ENCODE measurements at regions not wholly inside any gene's neighbourhood (a gene's known extent, or its start where the extent isn't known, plus 50 kb on each side); places are given as distances from the start of the nearest gene placed in this dataset.

DNA sequence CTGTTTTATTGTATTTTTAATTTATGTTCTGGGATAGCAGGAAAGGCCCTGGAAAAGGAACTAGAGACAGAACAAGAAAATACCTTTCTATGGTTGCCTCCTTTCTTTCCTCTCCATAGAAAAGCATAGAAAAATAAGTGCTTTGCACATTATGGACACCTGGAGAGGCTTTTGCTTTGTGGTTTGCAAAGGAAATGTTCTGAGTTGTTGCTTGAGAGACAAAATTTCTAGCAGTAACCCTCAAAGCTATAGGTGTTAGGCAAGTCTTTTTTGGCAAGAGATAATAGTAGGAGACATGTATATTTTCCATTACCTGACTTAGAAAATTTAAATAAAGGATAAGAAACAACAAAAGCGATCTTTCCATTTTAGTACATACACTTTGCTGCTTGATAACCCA is 378.6 kb upstream of the PRKCQ start:
- TF ChIP-seq NR3C1 (CRISPR knock-in tag; conservative IDR thresholded peaks at IDR 0.05; ENCODE audit: low read depth) (no peak), E2F1 (CRISPR knock-in tag; IDR thresholded peaks at IDR 0.05) (no peak), ZNF671 (CRISPR knock-in tag; IDR thresholded peaks at IDR 0.05) (no peak), JUN (CRISPR knock-in tag; IDR thresholded peaks at IDR 0.05) (no peak), ZNF138 (CRISPR knock-in tag; conservative IDR thresholded peaks at IDR 0.05) (no peak), CBFB (CRISPR knock-in tag; IDR thresholded peaks at IDR 0.05; ENCODE audit: low read depth) (no peak), STAT6 (CRISPR knock-in tag; conservative IDR thresholded peaks at IDR 0.05; ENCODE audit: low read depth) (no peak), ETV6 (CRISPR knock-in tag; IDR thresholded peaks at IDR 0.05) (no peak)
- TF ChIP-seq, protein P1, sequence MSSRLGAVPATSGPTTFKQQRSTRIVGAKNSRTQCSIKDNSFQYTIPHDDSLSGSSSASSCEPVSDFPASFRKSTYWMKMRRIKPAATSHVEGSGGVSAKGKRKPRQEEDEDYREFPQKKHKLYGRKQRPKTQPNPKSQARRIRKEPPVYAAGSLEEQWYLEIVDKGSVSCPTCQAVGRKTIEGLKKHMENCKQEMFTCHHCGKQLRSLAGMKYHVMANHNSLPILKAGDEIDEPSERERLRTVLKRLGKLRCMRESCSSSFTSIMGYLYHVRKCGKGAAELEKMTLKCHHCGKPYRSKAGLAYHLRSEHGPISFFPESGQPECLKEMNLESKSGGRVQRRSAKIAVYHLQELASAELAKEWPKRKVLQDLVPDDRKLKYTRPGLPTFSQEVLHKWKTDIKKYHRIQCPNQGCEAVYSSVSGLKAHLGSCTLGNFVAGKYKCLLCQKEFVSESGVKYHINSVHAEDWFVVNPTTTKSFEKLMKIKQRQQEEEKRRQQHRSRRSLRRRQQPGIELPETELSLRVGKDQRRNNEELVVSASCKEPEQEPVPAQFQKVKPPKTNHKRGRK (CRISPR knock-in tag; IDR thresholded peaks at IDR 0.05; ENCODE audit: borderline replicate concordance): no peak
- TF ChIP-seq, protein P2, sequence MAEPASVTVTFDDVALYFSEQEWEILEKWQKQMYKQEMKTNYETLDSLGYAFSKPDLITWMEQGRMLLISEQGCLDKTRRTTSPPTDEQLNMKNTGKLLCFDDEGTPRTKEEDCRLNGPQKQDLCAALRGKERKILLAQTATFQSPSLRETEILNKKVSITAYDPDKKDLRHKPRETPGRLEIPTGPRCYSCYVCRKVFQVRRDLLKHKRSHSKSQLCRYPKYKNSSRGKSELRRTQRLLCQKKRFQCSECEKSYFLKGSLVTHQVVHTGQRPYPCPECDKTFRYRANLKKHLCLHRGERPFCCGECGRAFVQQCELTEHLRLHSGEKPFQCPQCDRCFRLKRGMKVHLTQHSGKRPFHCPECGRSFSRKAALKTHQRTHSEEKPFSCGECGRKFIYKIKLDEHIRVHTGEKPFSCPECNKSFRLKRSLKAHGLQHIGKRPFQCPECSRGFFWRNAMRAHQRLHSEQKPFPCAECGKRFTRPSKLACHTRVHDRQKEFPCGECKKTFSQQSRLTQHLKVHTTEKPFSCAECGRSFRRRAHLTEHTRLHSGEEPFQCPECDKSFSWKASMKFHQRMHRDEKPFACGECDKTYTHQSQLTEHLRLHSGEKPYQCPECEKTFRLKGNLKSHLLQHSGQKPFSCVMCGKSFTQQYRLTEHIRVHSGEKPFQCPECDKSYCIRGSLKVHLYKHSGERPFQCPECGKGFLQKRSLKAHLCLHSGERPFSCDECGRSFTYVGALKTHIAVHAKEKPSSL (CRISPR knock-in tag; conservative IDR thresholded peaks at IDR 0.05): no peak
- no peaks in the 10 kb centered on the region for H3K36me3 Mint-ChIP-seq

GRCh38 chr10:6958254-6958653 is 378.2 kb upstream of the PRKCQ start:
- ATAC-seq: peak; percentile 65
- ChIA-PET POLR2A (interaction anchor here (1.1 kb wide), 1 partner anchor 269 kb away, joined by 3 read pairs; no protein-coding TSS in a partner anchor), CTCF (interaction anchor here (1.1 to 1.4 kb wide), 2 partner anchors 38 to 81 kb away, joined by 3 to 6 read pairs; no protein-coding TSS in a partner anchor)
- no peaks in the 10 kb centered on the region for H3K9me3 Mint-ChIP-seq
- H3K27ac Mint-ChIP-seq: no peak overlapping the region
- peaks cover 9% of the 10 kb centered on the region for H3K4me1 Mint-ChIP-seq
- H3K4me3 Mint-ChIP-seq: no peak overlapping the region
- H3K27me3 Mint-ChIP-seq (ENCODE audit: low read depth): 0 out of 2 replicates have a peak, but pooled peaks cover 5% of the 10 kb centered on the region
- no peaks in the 10 kb centered on the region for H3K36me3 Mint-ChIP-seq
- no peak for DNase-seq (ENCODE audit: low spot score)
- TF ChIP-seq, protein P3, sequence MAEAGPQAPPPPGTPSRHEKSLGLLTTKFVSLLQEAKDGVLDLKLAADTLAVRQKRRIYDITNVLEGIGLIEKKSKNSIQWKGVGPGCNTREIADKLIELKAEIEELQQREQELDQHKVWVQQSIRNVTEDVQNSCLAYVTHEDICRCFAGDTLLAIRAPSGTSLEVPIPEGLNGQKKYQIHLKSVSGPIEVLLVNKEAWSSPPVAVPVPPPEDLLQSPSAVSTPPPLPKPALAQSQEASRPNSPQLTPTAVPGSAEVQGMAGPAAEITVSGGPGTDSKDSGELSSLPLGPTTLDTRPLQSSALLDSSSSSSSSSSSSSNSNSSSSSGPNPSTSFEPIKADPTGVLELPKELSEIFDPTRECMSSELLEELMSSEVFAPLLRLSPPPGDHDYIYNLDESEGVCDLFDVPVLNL (CRISPR knock-in tag; IDR thresholded peaks at IDR 0.05; ENCODE audit: borderline replicate concordance, low read depth): no peak
- TF ChIP-seq FOXJ3 (CRISPR knock-in tag; IDR thresholded peaks at IDR 0.05; ENCODE audit: borderline replicate concordance): no peak
- TF ChIP-seq, protein P4, sequence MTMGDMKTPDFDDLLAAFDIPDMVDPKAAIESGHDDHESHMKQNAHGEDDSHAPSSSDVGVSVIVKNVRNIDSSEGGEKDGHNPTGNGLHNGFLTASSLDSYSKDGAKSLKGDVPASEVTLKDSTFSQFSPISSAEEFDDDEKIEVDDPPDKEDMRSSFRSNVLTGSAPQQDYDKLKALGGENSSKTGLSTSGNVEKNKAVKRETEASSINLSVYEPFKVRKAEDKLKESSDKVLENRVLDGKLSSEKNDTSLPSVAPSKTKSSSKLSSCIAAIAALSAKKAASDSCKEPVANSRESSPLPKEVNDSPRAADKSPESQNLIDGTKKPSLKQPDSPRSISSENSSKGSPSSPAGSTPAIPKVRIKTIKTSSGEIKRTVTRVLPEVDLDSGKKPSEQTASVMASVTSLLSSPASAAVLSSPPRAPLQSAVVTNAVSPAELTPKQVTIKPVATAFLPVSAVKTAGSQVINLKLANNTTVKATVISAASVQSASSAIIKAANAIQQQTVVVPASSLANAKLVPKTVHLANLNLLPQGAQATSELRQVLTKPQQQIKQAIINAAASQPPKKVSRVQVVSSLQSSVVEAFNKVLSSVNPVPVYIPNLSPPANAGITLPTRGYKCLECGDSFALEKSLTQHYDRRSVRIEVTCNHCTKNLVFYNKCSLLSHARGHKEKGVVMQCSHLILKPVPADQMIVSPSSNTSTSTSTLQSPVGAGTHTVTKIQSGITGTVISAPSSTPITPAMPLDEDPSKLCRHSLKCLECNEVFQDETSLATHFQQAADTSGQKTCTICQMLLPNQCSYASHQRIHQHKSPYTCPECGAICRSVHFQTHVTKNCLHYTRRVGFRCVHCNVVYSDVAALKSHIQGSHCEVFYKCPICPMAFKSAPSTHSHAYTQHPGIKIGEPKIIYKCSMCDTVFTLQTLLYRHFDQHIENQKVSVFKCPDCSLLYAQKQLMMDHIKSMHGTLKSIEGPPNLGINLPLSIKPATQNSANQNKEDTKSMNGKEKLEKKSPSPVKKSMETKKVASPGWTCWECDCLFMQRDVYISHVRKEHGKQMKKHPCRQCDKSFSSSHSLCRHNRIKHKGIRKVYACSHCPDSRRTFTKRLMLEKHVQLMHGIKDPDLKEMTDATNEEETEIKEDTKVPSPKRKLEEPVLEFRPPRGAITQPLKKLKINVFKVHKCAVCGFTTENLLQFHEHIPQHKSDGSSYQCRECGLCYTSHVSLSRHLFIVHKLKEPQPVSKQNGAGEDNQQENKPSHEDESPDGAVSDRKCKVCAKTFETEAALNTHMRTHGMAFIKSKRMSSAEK (CRISPR knock-in tag; IDR thresholded peaks at IDR 0.05; ENCODE audit: borderline replicate concordance): no peak
- no peak for TF ChIP-seq NFE2L1 (CRISPR knock-in tag; IDR thresholded peaks at IDR 0.05)
- TF ChIP-seq, protein P5, sequence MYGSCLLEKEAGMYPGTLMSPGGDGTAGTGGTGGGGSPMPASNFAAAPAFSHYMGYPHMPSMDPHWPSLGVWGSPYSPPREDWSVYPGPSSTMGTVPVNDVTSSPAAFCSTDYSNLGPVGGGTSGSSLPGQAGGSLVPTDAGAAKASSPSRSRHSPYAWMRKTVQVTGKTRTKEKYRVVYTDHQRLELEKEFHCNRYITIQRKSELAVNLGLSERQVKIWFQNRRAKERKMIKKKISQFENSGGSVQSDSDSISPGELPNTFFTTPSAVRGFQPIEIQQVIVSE (CRISPR knock-in tag; IDR thresholded peaks at IDR 0.05; ENCODE audit: borderline replicate concordance): no peak
- TF ChIP-seq FOXK1 (CRISPR knock-in tag; IDR thresholded peaks at IDR 0.05): no peak
- no peak for TF ChIP-seq GABPB1 (CRISPR knock-in tag; IDR thresholded peaks at IDR 0.05)
- TF ChIP-seq, protein P6, sequence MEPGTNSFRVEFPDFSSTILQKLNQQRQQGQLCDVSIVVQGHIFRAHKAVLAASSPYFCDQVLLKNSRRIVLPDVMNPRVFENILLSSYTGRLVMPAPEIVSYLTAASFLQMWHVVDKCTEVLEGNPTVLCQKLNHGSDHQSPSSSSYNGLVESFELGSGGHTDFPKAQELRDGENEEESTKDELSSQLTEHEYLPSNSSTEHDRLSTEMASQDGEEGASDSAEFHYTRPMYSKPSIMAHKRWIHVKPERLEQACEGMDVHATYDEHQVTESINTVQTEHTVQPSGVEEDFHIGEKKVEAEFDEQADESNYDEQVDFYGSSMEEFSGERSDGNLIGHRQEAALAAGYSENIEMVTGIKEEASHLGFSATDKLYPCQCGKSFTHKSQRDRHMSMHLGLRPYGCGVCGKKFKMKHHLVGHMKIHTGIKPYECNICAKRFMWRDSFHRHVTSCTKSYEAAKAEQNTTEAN (CRISPR knock-in tag; IDR thresholded peaks at IDR 0.05): no peak

More for the DNA sequence above, 378.6 kb upstream of the PRKCQ start:
- DNase-seq (ENCODE audit: low spot score) (no peak), ATAC-seq (no peak)
- peaks cover 8% of the 10 kb centered on the region for H3K4me1 Mint-ChIP-seq
- no peak overlapping the region for H3K4me3 Mint-ChIP-seq
- H3K9me3 Mint-ChIP-seq: no peaks in the 10 kb centered on the region
- no peak overlapping the region for H3K27ac Mint-ChIP-seq
- ChIA-PET CTCF (interaction anchor here (1.1 to 1.4 kb wide), 2 partner anchors 39 to 81 kb away, joined by 3 to 6 read pairs; no protein-coding TSS in a partner anchor), POLR2A (interaction anchor here (1.1 kb wide), 1 partner anchor 269 kb away, joined by 3 read pairs; no protein-coding TSS in a partner anchor)
- 0 out of 2 replicates have a peak, but pooled peaks cover 2% of the 10 kb centered on the region for H3K27me3 Mint-ChIP-seq (ENCODE audit: low read depth)
